ENCODE measurements at regions not wholly inside any gene's neighbourhood (a gene's known extent, or its start where the extent isn't known, plus 50 kb on each side); places are given as distances from the start of the nearest gene placed in this dataset.

DNA sequence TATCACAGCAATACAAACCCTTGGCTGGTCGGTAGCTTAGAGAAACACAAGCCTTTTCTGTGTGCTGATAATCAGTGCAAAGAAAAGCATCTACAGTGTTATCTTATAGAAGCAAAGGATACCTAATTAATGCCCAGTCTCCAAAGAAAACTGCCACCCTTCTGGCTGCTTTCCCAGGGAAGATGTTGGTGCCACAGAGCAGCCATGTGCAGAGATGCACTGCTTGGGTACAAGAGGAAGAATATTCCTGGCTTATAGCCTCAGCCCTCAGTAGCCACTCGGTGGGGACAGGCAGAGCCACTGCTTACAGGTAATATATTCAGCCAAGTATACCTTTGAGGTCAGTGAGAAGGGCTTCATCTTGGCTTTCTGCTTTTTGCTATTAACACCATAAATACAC, 185.3 kb downstream of the PCSK1 start:
- H3K4me1 ChIP-seq, result peaks cover 0 to 12% (median 9%) of the 10 kb centered on the region in 10 experiments; a peak in 15 of 20 replicates
- H3K27me3 ChIP-seq, result no peaks in the 10 kb centered on the region
- H3K9ac ChIP-seq, result peak overlapping the region in 2 of 11 experiments; percentile 9 to 17; a peak in 1 of 22 replicates
- H3K36me3 ChIP-seq, result no peaks in the 10 kb centered on the region
- peak overlapping the region in 8 of 11 experiments; percentile 45 to 67 (median 57); a peak in 14 of 22 replicates for H3K4me2 ChIP-seq
- TF ChIP-seq Cebpa-rat (IDR thresholded peaks at IDR 0.05), result no peak
- H3K27ac ChIP-seq, result no peak overlapping the region
- no peaks in the 10 kb centered on the region for H4K20me1 ChIP-seq
- H3K4me3 ChIP-seq, result no peak overlapping the region
- no peaks in the 10 kb centered on the region for H3K9me3 ChIP-seq (replicated peaks in 1 of 11)

DNA sequence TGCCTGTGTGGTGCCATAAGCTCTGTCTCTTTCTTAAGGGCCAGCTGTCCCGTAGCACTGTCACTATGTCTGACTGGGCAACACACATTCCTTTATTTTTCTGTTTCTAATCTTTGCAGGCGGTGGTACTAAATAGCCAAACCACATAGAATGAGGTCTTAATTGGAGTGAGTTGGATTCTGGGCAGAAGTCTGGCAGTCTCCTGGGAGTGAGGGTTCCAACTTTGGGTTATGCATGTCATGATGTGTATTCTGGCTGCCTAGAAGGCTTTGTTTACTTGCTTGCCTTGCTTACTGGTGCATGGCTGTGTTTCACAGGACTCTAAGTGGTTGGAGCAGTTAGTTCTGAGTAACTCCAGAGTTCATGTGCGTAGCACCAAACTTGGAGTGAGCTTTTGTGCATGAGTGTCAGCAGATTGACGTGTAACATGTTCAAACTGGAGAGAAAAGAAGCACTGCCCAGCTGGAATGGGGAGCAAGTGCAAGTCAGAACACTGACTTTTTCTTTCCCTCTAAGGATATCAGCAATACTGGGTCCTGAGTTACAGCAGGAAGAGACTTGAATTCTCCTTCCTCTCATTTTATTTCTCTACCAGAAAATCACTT, 185.8 kb downstream of the PCSK1 start:
- no peak for TF ChIP-seq Cebpa-rat (IDR thresholded peaks at IDR 0.05)
- H4K20me1 ChIP-seq, result no peaks in the 10 kb centered on the region
- peaks cover 0 to 12% (median 9%) of the 10 kb centered on the region in 10 experiments; a peak in 15 of 20 replicates for H3K4me1 ChIP-seq

DNA sequence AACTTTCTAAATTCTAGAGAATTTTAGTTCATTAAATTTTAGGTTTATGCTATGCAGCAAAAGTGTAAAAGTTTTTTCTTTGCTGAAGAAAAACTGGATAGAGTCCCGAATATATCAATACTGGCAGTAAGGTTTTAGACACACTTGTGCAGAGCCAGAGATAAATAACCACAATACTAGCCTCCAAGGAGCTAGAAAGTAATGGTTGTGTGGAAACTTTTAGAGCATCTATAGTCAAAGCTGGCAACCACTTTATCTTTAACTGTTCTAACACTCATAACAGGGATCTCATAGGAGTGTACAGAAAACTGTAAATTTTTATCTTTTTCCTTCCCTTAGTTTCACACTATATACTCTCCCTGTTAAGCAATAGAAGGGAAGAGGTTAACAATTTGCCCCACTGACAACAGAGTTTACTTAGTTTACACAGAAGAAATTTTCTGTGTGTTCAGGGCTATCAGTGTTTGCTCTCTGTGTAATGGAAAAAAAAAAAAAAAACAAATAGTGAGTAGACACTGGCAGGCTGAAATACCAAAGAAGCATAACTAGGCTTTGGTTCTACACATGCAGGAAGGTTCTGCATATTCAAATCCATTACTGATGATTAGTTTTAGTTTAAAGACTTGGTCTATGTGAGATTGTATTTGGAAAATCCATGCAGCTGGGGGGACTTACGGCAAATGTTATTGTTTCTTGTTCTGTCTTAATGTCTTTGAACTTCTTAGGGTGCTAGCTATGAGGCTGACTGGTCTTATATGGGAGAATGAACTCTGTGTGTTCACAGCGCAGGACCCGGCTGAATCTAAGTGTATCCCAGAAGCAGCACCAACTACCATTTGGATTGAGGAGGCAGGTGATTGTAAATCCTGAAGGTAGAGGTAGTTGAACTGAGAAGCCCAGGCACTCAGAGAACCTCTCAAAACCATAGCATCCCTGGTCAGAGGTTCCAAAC, 187.6 kb downstream of the PCSK1 start:
- H3K36me3 ChIP-seq, result no peaks in the 10 kb centered on the region
- H4K20me1 ChIP-seq, result no peaks in the 10 kb centered on the region
- peaks cover 0 to 12% (median 9%) of the 10 kb centered on the region in 10 experiments; a peak in 15 of 20 replicates for H3K4me1 ChIP-seq
- H3K4me2 ChIP-seq, result no peak overlapping the region
- no peak overlapping the region for H3K4me3 ChIP-seq
- TF ChIP-seq Cebpa-rat (IDR thresholded peaks at IDR 0.05), result no peak
- H3K27ac ChIP-seq, result no peak overlapping the region
- no peaks in the 10 kb centered on the region for H3K27me3 ChIP-seq
- no peak overlapping the region for H3K9ac ChIP-seq
- peaks cover 0 to 6% (median 0%) of the 10 kb centered on the region in 11 experiments; a peak in 2 of 22 replicates for H3K9me3 ChIP-seq (replicated peaks in 1 of 11)

More for the DNA sequence above, 185.8 kb downstream of the PCSK1 start:
- H3K4me3 ChIP-seq, result no peak overlapping the region
- no peaks in the 10 kb centered on the region for H3K36me3 ChIP-seq
- H3K27ac ChIP-seq, result no peak overlapping the region
- peak overlapping the region in 9 of 11 experiments; percentile 30 to 67 (median 56); a peak in 16 of 22 replicates for H3K4me2 ChIP-seq
- H3K27me3 ChIP-seq, result no peaks in the 10 kb centered on the region
- peaks cover 0 to 4% (median 0%) of the 10 kb centered on the region in 11 experiments; a peak in 2 of 22 replicates for H3K9me3 ChIP-seq (replicated peaks in 1 of 11)
- peak overlapping the region in 2 of 11 experiments; percentile 9 to 17; a peak in 1 of 22 replicates for H3K9ac ChIP-seq

DNA sequence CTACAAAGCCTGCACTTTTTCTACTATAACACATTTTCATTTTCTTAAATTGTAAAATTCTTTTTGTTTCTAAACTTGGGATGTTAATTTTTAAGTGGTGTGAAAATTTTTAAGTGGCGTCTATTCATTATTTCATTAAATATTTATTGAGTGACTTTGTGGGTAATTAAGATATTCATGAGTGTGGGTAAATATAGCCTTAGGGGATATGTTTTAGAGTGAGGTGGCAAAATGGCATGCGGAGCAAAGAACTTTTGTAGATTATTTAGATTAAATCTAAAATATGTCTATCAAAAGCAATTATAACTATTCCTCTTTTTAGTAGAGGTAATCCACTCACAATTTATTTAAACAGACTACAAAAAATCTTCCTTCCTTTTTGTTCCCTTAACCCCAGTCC, 188.4 kb downstream of the PCSK1 start:
- H3K9ac ChIP-seq, result no peak overlapping the region

DNA sequence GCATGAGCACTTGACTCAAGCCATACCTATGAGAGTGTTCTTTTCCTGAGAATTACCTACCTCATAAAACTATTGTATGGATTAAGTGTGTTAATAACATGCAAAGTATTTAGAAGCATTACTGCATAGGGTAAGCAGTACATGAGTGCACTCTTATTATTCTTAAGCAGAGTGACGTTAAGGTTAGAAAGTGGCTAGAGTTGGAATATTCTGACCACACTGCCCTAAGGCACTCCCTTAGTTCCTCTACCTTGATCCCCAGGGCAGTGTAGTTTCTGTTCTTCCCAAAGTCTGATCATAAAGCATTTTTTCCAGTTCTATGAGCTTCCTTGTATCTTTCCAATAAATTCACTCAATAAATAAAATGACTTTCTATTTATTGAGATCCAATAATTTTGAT, 189.2 kb downstream of the PCSK1 start:
- peaks cover 0 to 6% (median 0%) of the 10 kb centered on the region in 11 experiments; a peak in 2 of 22 replicates for H3K9me3 ChIP-seq (replicated peaks in 1 of 11)
- peaks cover 0 to 12% (median 9%) of the 10 kb centered on the region in 10 experiments; a peak in 15 of 20 replicates for H3K4me1 ChIP-seq
- no peak for TF ChIP-seq Cebpa-rat (IDR thresholded peaks at IDR 0.05)
- no peak overlapping the region for H3K4me3 ChIP-seq
- H3K27ac ChIP-seq, result no peak overlapping the region
- no peaks in the 10 kb centered on the region for H3K27me3 ChIP-seq
- H3K9ac ChIP-seq, result no peak overlapping the region
- no peaks in the 10 kb centered on the region for H3K36me3 ChIP-seq
- H4K20me1 ChIP-seq, result no peaks in the 10 kb centered on the region
- no peak overlapping the region for H3K4me2 ChIP-seq

More for the DNA sequence above, 188.4 kb downstream of the PCSK1 start:
- Histone ChIP-seq H3K4me3 (no peak overlapping the region), H3K27ac (no peak overlapping the region), H3K4me1 (peaks cover 0 to 12% (median 9%) of the 10 kb centered on the region in 10 experiments; a peak in 15 of 20 replicates), H3K36me3 (no peaks in the 10 kb centered on the region), H3K27me3 (no peaks in the 10 kb centered on the region), H3K9me3 (replicated peaks in 1 of 11) (peaks cover 0 to 6% (median 0%) of the 10 kb centered on the region in 11 experiments; a peak in 2 of 22 replicates), H4K20me1 (no peaks in the 10 kb centered on the region), H3K4me2 (no peak overlapping the region)
- no peak for TF ChIP-seq Cebpa-rat (IDR thresholded peaks at IDR 0.05)

DNA sequence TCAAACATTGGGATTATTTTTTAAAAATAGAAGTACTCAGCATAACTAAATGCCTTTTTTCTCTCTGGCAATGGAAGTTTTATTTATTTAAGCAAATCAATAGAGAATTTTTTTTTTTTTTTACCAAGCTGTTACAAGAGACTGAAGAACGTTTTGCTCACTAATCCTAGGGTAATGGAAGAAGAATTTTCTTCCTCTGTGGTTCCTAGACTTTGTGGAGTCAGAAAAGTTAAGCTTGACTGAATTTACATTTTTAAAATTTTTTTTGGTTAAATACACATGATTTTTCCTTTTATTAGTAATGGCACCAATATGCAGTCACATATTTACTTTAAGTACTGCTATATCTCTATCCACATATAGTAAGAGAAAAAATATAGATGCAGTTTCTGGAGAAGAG, 189.8 kb downstream of the PCSK1 start:
- Histone ChIP-seq H3K9me3 (replicated peaks in 1 of 11) (peaks cover 0 to 6% (median 0%) of the 10 kb centered on the region in 11 experiments; a peak in 2 of 22 replicates), H3K27ac (no peak overlapping the region), H3K9ac (no peak overlapping the region), H3K4me3 (no peak overlapping the region), H3K4me1 (peaks cover 0 to 12% (median 9%) of the 10 kb centered on the region in 10 experiments; a peak in 15 of 20 replicates), H3K4me2 (no peak overlapping the region), H3K27me3 (no peaks in the 10 kb centered on the region), H3K36me3 (no peaks in the 10 kb centered on the region), H4K20me1 (no peaks in the 10 kb centered on the region)
- no peak for TF ChIP-seq Cebpa-rat (IDR thresholded peaks at IDR 0.05)

DNA sequence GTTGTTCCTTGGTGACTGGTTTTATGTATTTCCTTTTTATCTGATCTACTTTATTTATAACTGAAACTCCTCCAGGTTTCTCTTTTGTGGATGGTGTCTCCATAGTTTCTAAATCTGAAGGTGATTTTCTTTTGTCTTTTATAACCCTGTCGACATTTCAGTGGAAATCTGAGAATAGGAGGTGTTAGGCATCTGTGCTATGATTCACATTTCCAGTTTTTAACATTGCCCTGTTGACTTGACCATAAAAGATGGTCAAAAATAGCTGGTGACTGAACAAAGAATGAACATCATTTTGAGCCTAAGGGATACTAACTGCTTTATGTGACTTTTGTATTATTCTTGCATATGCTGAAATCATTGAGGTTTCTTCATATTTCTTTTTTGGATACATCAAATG, 190.5 kb downstream of the PCSK1 start:
- TF ChIP-seq Cebpa-rat (IDR thresholded peaks at IDR 0.05), result no peak
- no peak overlapping the region for H3K27ac ChIP-seq
- H4K20me1 ChIP-seq, result no peaks in the 10 kb centered on the region
- H3K4me3 ChIP-seq, result no peak overlapping the region
- H3K9me3 ChIP-seq (replicated peaks in 1 of 11), result peaks cover 0 to 6% (median 0%) of the 10 kb centered on the region in 11 experiments; a peak in 2 of 22 replicates
- no peaks in the 10 kb centered on the region for H3K36me3 ChIP-seq
- H3K27me3 ChIP-seq, result no peaks in the 10 kb centered on the region
- peaks cover 0 to 9% (median 7%) of the 10 kb centered on the region in 10 experiments; a peak in 15 of 20 replicates for H3K4me1 ChIP-seq
- H3K9ac ChIP-seq, result no peak overlapping the region
- H3K4me2 ChIP-seq, result no peak overlapping the region

DNA sequence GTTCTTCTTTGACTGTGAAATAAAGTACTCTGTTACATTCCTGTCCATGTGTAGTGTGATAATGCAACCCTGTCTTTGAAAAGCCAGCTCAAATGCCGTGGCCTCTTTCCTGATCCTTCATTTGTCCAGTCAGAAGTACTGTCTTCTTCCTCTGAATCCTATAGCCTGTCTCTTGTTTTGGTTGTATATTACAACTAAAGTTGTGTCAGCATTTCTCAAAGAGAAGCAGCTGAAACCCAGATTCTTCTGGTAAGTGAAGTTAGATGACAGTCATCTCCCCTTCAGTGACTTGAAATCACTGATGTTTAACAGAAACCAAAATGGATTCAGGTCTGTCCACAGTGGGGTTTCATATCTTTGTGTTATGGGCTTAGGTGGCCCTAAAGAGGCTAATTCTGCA, 196.2 kb downstream of the PCSK1 start:
- Histone ChIP-seq H3K9me3 (replicated peaks in 1 of 11) (no peaks in the 10 kb centered on the region), H3K4me3 (no peak overlapping the region), H3K4me1 (peaks cover 0 to 10% (median 8%) of the 10 kb centered on the region in 10 experiments; a peak in 15 of 20 replicates), H3K27me3 (no peaks in the 10 kb centered on the region), H3K4me2 (no peak overlapping the region), H3K36me3 (no peaks in the 10 kb centered on the region), H4K20me1 (no peaks in the 10 kb centered on the region), H3K9ac (no peak overlapping the region), H3K27ac (no peak overlapping the region)
- no peak for TF ChIP-seq Cebpa-rat (IDR thresholded peaks at IDR 0.05)

DNA sequence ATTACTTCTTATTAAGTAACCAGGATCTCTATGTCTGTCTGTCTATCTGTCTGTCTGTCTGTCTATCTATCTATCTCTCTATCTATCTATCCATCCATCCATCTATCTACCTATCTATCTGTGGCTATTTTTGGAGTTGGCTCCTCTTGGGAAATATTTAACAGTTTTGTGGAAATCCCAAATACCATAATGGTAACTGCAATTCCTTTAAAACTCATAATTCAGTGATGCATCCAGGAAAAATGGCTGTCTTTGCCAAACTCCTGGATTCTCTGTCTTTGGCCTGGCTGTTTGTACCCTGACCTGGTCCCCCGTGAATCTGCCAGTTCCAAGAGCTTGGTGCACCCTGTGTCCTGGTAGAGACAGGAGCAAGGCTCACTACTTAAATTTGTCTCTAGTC, 197.0 kb downstream of the PCSK1 start:
- Histone ChIP-seq H3K36me3 (no peaks in the 10 kb centered on the region), H3K27ac (no peak overlapping the region)

More for the DNA sequence above, 197.0 kb downstream of the PCSK1 start:
- no peak overlapping the region for H3K4me2 ChIP-seq
- H3K9ac ChIP-seq, result no peak overlapping the region
- H4K20me1 ChIP-seq, result no peaks in the 10 kb centered on the region
- H3K4me3 ChIP-seq, result no peak overlapping the region
- no peak for TF ChIP-seq Cebpa-rat (IDR thresholded peaks at IDR 0.05)
- no peaks in the 10 kb centered on the region for H3K27me3 ChIP-seq
- H3K4me1 ChIP-seq, result peaks cover 0 to 10% (median 8%) of the 10 kb centered on the region in 10 experiments; a peak in 15 of 20 replicates
- H3K9me3 ChIP-seq (replicated peaks in 1 of 11), result no peaks in the 10 kb centered on the region
